Testis (tissue), 2 donors: ENCODE measurements at regions not wholly inside any gene's neighbourhood (a gene's known extent, or its start where the extent isn't known, plus 50 kb on each side); places are given as distances from the start of the nearest gene placed in this dataset.

ENCODE experiments used
- DNase-seq: peaks from one replicate; pipeline ENCODE4 v3.0.0-alpha.2; 2019
- H3K27ac ChIP-seq, 2 donors: fragments of 200-600 bp; sonication (generic); one replicate each; pipeline ENCODE4 v1.5.1; 2019
- H3K27me3 ChIP-seq: fragments of 200-600 bp; sonication (generic); one replicate; pipeline ENCODE4 v1.5.1; 2019
- H3K36me3 ChIP-seq: fragments of 200-600 bp; sonication (generic); one replicate; pipeline ENCODE4 v1.5.1; 2017; ENCODE audit warnings: low read depth; ENCODE audit errors: missing control alignments
- H3K4me1 ChIP-seq: fragments of 200-600 bp; sonication (generic); one replicate; pipeline ENCODE4 v1.5.1; 2019
- H3K4me3 ChIP-seq, 2 donors: fragments of 200-600 bp; sonication (generic); one replicate each; pipeline ENCODE4 v1.5.1; 2017 to 2019
- H3K9me3 ChIP-seq: fragments of 200-600 bp; sonication (generic); one replicate; pipeline ENCODE4 v1.5.1; 2017
- POLR2A ChIP-seq: fragments of 450-650 bp; IDR thresholded peaks from one replicate; pipeline ENCODE4 v1.6.1; 2017; ENCODE audit warnings: antibody characterized with exemption, mild to moderate bottlenecking, moderate library complexity
- WGBS, 2 donors: methylation state at CpG; one replicate each; pipeline ENCODE4 v1.1.5; 2018; 5-methylcytosine and 5-hydroxymethylcytosine counted together
- intact Hi-C: fragments of 100-400 bp; cut with DNase I; formaldehyde crosslinking; loops from one replicate; pipeline ENCODE4 v1.15.1; 2023; ENCODE audit warnings: low total_unique reads
- TF ChIP-seq, protein P1 (sequence below), 3 experiments: fragments of 450-650 bp in 2 of 3; fragments of 200-600 bp in 1 of 3; sonication (generic) in 1 of 3; IDR thresholded peaks; one replicate each; pipeline ENCODE4 v1.5.1; 2016 to 2019; ENCODE audit warnings: antibody characterized with exemption in 3 of 3, mild to moderate bottlenecking in 2 of 3, moderate library complexity in 1 of 3

DNA sequence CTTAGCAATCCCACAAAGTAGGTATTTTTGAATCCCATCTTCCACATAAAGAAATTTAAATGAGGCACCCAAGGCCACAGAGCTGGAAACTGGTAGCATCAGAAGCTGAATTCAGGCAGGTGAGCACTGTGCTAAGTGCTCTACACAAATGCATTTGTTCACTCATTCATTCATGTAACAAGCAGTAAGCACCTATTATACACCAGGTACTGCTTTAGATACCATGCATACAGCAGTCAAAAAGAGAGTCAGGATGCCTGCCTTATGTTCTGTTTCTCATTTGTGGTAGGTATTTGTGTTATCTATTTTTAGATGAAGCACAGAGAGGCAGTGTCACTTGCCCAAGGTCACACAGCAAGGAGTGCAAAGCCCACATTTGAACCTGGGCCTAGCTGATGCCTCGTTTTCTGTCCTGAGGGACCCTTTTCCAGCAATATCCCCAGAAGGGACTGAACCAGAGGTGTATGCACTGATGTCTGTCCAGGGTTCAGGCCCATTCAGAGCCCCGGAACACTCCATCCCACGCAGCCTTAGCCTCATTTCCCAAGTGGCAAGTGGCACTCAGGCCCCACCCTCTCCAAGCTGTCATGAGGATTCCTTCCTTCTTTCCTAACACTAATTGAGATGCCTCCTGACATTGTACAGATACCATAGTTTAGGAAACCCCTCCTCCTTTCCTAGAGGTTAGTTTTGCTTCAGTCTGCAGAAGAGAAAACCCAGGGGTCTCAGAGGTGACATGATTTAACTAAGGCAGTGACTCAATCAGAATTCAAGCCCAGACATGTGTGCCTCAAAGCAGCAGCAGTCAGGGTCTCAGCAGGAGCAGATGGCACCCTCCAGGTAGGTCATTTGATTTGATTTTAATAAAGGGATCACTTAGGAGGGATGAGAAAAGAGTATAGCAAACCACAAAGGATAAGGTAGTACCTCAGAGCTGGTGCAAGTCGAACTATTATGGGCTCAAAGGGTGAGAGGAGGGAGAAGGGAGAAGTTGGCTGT, 61.2 kb upstream of the SIRPA start:
- no peak for DNase-seq
- 69 to 71% methylated on average over 4 of the region's 4 CpGs for WGBS, 2 donors
- intact Hi-C loops = no loop called here

DNA sequence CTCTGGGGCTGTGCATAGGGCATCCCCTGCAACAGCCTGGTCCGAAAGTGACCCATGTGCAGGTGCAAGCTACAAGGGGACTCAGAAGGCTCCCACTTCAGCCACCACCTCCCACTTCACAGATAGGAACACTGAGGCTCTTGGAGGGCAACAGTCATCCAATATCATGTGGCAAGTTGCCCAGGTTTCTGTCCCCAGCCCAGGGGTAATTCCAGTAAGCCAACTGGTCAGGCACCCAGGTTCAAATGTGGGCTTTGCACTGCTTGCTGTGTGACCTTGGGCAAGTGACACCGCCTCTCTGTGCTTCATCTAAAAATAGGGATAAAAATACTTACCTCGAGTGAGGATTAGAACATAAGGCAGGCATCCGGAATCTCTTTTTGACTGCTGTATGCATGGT, 62.0 kb upstream of the SIRPA start:
- WGBS, 2 donors = 72 to 91% methylated on average over 3 to 4 of the region's 4 CpGs

More for the DNA sequence above, 61.2 kb upstream of the SIRPA start:
- peaks cover 16% of the 10 kb centered on the region for H3K4me1 ChIP-seq
- TF ChIP-seq, protein P1, sequence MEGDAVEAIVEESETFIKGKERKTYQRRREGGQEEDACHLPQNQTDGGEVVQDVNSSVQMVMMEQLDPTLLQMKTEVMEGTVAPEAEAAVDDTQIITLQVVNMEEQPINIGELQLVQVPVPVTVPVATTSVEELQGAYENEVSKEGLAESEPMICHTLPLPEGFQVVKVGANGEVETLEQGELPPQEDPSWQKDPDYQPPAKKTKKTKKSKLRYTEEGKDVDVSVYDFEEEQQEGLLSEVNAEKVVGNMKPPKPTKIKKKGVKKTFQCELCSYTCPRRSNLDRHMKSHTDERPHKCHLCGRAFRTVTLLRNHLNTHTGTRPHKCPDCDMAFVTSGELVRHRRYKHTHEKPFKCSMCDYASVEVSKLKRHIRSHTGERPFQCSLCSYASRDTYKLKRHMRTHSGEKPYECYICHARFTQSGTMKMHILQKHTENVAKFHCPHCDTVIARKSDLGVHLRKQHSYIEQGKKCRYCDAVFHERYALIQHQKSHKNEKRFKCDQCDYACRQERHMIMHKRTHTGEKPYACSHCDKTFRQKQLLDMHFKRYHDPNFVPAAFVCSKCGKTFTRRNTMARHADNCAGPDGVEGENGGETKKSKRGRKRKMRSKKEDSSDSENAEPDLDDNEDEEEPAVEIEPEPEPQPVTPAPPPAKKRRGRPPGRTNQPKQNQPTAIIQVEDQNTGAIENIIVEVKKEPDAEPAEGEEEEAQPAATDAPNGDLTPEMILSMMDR (IDR thresholded peaks at IDR 0.05) = no peak
- no peak for TF ChIP-seq POLR2A
- H3K27me3 ChIP-seq = no peaks in the 10 kb centered on the region
- H3K4me3 ChIP-seq = no peak overlapping the region
- no peaks in the 10 kb centered on the region for H3K9me3 ChIP-seq
- H3K36me3 ChIP-seq = no peaks in the 10 kb centered on the region
- H3K27ac ChIP-seq = no peak overlapping the region

DNA sequence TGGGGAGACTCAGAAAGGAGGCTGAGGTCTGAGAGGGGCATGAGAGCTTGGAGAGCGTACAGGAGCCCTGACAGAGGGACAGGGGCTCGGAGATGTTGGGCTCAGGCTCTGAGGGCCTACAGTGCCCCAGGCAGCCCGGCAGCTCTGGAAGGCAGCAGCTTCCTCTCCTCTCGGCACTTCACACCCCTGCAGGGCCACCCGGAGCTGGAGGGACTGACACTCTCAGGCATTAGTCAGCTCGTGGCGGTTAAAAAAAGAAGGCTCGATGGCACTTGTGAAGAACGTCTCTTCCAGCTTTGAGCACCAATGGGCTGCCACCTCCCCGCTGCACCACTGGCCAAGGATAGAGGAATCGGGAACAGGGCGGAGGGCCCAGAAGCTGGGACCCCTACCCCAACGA, 62.6 kb upstream of the SIRPA start:
- 62 to 64% methylated on average over 12 to 13 of the region's 13 CpGs for WGBS, 2 donors
- Histone ChIP-seq H3K27ac (no peak overlapping the region), H3K36me3 (no peaks in the 10 kb centered on the region), H3K9me3 (no peaks in the 10 kb centered on the region), H3K27me3 (no peaks in the 10 kb centered on the region), H3K4me3 (no peak overlapping the region), H3K4me1 (peaks cover 16% of the 10 kb centered on the region)
- no peak for DNase-seq
- intact Hi-C loops = no loop called here
- no peak for TF ChIP-seq POLR2A
- TF ChIP-seq, protein P1 (IDR thresholded peaks at IDR 0.05) = no peak

More for the DNA sequence above, 62.0 kb upstream of the SIRPA start:
- H3K9me3 ChIP-seq = no peaks in the 10 kb centered on the region
- H3K27me3 ChIP-seq = no peaks in the 10 kb centered on the region
- DNase-seq = no peak
- peaks cover 16% of the 10 kb centered on the region for H3K4me1 ChIP-seq
- H3K27ac ChIP-seq = no peak overlapping the region
- TF ChIP-seq POLR2A = no peak
- TF ChIP-seq, protein P1 (IDR thresholded peaks at IDR 0.05) = no peak
- H3K36me3 ChIP-seq = no peaks in the 10 kb centered on the region
- no peak overlapping the region for H3K4me3 ChIP-seq
- intact Hi-C loops = no loop called here

DNA sequence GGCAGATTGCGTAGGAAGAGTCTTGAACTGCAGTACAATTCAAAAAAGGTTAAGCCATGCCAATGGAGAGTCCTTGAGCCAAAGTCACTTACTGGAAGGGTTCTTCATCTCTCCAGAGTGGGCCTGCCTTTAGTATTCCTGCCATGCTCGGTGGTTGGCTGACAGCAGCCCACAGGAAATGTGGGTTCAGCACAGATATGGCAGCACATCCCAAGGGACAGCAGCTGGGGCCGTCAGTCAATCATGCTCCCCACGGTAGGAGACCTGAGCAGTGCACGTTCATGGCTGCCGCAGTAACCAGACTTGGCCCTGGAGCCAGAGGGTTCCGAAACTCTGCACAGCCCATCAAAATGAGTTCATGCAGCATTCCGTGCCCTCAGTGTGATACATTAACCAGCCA, 63.6 kb upstream of the SIRPA start:
- Histone ChIP-seq H3K4me1 (peaks cover 16% of the 10 kb centered on the region), H3K27ac (no peak overlapping the region), H3K9me3 (no peaks in the 10 kb centered on the region), H3K4me3 (no peak overlapping the region), H3K27me3 (no peaks in the 10 kb centered on the region), H3K36me3 (no peaks in the 10 kb centered on the region)
- DNase-seq = no peak
- WGBS, 2 donors = 90 to 94% methylated on average over 1 to 8 of the region's 8 CpGs
- TF ChIP-seq, protein P1 (IDR thresholded peaks at IDR 0.05) = no peak
- TF ChIP-seq POLR2A = no peak
- intact Hi-C loops = no loop called here
